Endothelial cell of umbilical vein (primary cell): ENCODE measurements at regions not wholly inside any gene's neighbourhood (a gene's known extent, or its start where the extent isn't known, plus 50 kb on each side); places are given as distances from the start of the nearest gene placed in this dataset.

Experiments used
- BruUV-seq: library from RNA; stranded (reverse); fragments of 400-500 nt; replicated peaks from 2 replicates; lab custom pipeline; 2021; lab: Mats Ljungman, UMichigan
- CTCF ChIA-PET: fragments of 300-600, 350-600 bp; sonication (Branson Sonifier 250); formaldehyde crosslinking; loops from one replicate; lab custom pipeline; 2021; ENCODE audit warnings: antibody characterized with exemption, inconsistent platforms; lab: Charles Lee
- POLR2A ChIA-PET: fragments of 300-600, 350-600 bp; sonication (Branson Sonifier 250); formaldehyde crosslinking; loops from one replicate; lab custom pipeline; 2021; ENCODE audit warnings: antibody characterized with exemption, inconsistent platforms; lab: Charles Lee
- DNase-seq: peaks from one replicate; pipeline ENCODE4 v3.0.0-alpha.2; 2011; ENCODE audit warnings: low read depth, low spot score
- FAIRE-seq: peaks from 2 replicates; lab custom pipeline; 2011; peaks lifted over from hg19 to GRCh38; lab: Jason Lieb, UNC
- H2AFZ ChIP-seq: 2 replicates; pipeline ENCODE4 v1.6.0; 2012; ENCODE audit warnings: low read depth, low read length, control low read depth, inconsistent platforms
- H3K27ac ChIP-seq: 2 replicates; pipeline ENCODE4 v1.5.1; 2011; ENCODE audit warnings: low read depth, mild to moderate bottlenecking, control low read depth, low read length, moderate library complexity; ENCODE audit not compliant: insufficient read depth
- H3K27me3 ChIP-seq, 2 experiments: 2 replicates each; pipeline versions ENCODE4 v1.6.0 to v1.6.1; 2011; ENCODE audit warnings: low read length in 2 of 2, mixed read lengths in 1 of 2; ENCODE audit not compliant: control insufficient read depth in 2 of 2, insufficient read depth in 2 of 2
- H3K36me3 ChIP-seq, 2 experiments: 2 replicates in 1 of 2; 3 replicates in 1 of 2; pipeline ENCODE4 v1.5.1; 2011; ENCODE audit warnings: low read length in 2 of 2, mild to moderate bottlenecking in 1 of 2, moderate library complexity in 1 of 2; ENCODE audit not compliant: control insufficient read depth in 2 of 2, insufficient read depth in 2 of 2; ENCODE audit errors: extremely low read depth in 1 of 2
- H3K4me1 ChIP-seq: 3 replicates; pipeline ENCODE4 v1.5.1; 2011; ENCODE audit warnings: mild to moderate bottlenecking, low read length; ENCODE audit not compliant: control insufficient read depth, insufficient read depth; ENCODE audit errors: extremely low read depth
- H3K4me2 ChIP-seq: 2 replicates; pipeline ENCODE4 v1.6.1; 2011; ENCODE audit warnings: low read length, control low read depth, mixed read lengths; ENCODE audit not compliant: insufficient read depth
- H3K4me3 ChIP-seq, 3 experiments: fragments of 200-600 bp in 1 of 3; sonication (generic), shearing (Covaris generic) in 1 of 3; replicated peaks in 1 of 3; 2 replicates each; pipeline ENCODE4 v1.5.1; 2011 to 2016; ENCODE audit warnings: control low read depth in 3 of 3, low read length in 3 of 3, mild to moderate bottlenecking in 2 of 3, inconsistent platforms in 1 of 3, low read depth in 1 of 3, moderate library complexity in 1 of 3; ENCODE audit not compliant: insufficient read depth in 1 of 3
- H3K79me2 ChIP-seq: 2 replicates; pipeline ENCODE4 v1.6.0; 2012; ENCODE audit warnings: low read length, inconsistent platforms; ENCODE audit not compliant: control insufficient read depth, insufficient read depth
- H3K9ac ChIP-seq: replicated peaks from 2 replicates; pipeline ENCODE3; 2011; ENCODE audit warnings: low read length, control low read depth; ENCODE audit not compliant: insufficient read depth; ENCODE audit errors: extremely low read depth
- H3K9me1 ChIP-seq: replicated peaks from 3 replicates; pipeline ENCODE4 v1.6.0; 2011; ENCODE audit warnings: mild to moderate bottlenecking, low read length; ENCODE audit not compliant: control insufficient read depth, insufficient read depth; ENCODE audit errors: extremely low read depth
- H3K9me3 ChIP-seq: replicated peaks from 2 replicates; pipeline ENCODE4 v1.5.1; 2012; ENCODE audit warnings: low read length, inconsistent platforms; ENCODE audit not compliant: control insufficient read depth, insufficient read depth
- H4K20me1 ChIP-seq: replicated peaks from 2 replicates; pipeline ENCODE3; 2011; ENCODE audit warnings: mild to moderate bottlenecking, low read length; ENCODE audit not compliant: control insufficient read depth, insufficient read depth; ENCODE audit errors: extremely low read depth
- CTCF ChIP-seq, 2 donors: IDR thresholded peaks; 1 replicate in 1 of 2; 2 replicates in 1 of 2; pipeline ENCODE4 v1.5.1; 2011; ENCODE audit warnings: low read length in 2 of 2, mild to moderate bottlenecking in 2 of 2, moderate library complexity in 2 of 2, control low read depth in 1 of 2, inconsistent platforms in 1 of 2, low read depth in 1 of 2; ENCODE audit not compliant: insufficient read depth in 1 of 2; ENCODE audit errors: extremely low read depth in 1 of 2
- EZH2 ChIP-seq: IDR thresholded peaks from 2 replicates; pipeline ENCODE4 v1.6.1; 2012; ENCODE audit warnings: borderline replicate concordance, low read depth, mild to moderate bottlenecking, moderate library complexity, low read length, inconsistent platforms; ENCODE audit not compliant: severe bottlenecking
- FOS ChIP-seq: IDR thresholded peaks from 2 replicates; pipeline ENCODE4 v1.6.1; 2011; ENCODE audit warnings: mild to moderate bottlenecking, low read length, moderate library complexity, borderline replicate concordance; ENCODE audit not compliant: insufficient read depth
- GATA2 ChIP-seq: IDR thresholded peaks from 2 replicates; pipeline ENCODE4 v1.7.0; 2011; ENCODE audit warnings: low read depth, mild to moderate bottlenecking, moderate library complexity, mixed read lengths, low read length; ENCODE audit not compliant: insufficient read length, insufficient read depth
- JUN ChIP-seq: IDR thresholded peaks from 2 replicates; pipeline ENCODE4 v1.6.1; 2011; ENCODE audit warnings: borderline replicate concordance, low read depth; ENCODE audit not compliant: insufficient read length, insufficient read depth
- MAX ChIP-seq: IDR thresholded peaks from 2 replicates; pipeline ENCODE4 v1.6.1; 2011; ENCODE audit not compliant: insufficient read depth, insufficient read length
- MYC ChIP-seq: IDR thresholded peaks from one replicate; pipeline ENCODE4 v1.6.1; 2011; ENCODE audit warnings: mild to moderate bottlenecking, low read depth, low read length
- POLR2A ChIP-seq: IDR thresholded peaks from 2 replicates; pipeline ENCODE4 v1.6.1; 2012; ENCODE audit warnings: low read depth, mild to moderate bottlenecking, control low read depth, low read length
- POLR2AphosphoS5 ChIP-seq: IDR thresholded peaks from 2 replicates; pipeline ENCODE4 v1.6.1; 2012; ENCODE audit warnings: low read depth, mild to moderate bottlenecking, control low read depth, low read length, moderate library complexity; ENCODE audit not compliant: insufficient read depth
- dilution Hi-C: fragments of 300-500 bp; cut with MboI; formaldehyde crosslinking; loops from one replicate; pipeline ENCODE4 v1.15.0; 2019; ENCODE audit warnings: low sequenced_read_pairs; ENCODE audit not compliant: extremely low pct_ligation_motif_present
- intact Hi-C: fragments of 100-400 bp; cut with micrococcal nuclease; formaldehyde crosslinking; loops from one replicate; pipeline ENCODE4 v1.10.0; 2022

GRCh38 chr2:84116143-84116542, 342.9 kb downstream of the SUCLG1 start:
- Histone ChIP-seq H3K4me1 (no peaks in the 10 kb centered on the region), H3K9ac (no peak overlapping the region), H3K9me3 (peaks cover 3% of the 10 kb centered on the region), H3K79me2 (no peaks in the 10 kb centered on the region), H3K27me3 (no peaks in the 10 kb centered on the region), H3K27ac (no peak overlapping the region), H3K4me2 (no peak overlapping the region), H3K36me3 (no peaks in the 10 kb centered on the region), H4K20me1 (no peaks in the 10 kb centered on the region), H2AFZ (no peak overlapping the region), H3K4me3 (no peak overlapping the region), H3K9me1 (no peaks in the 10 kb centered on the region)
- BruUV-seq: no TSS peak
- FAIRE-seq: no peak
- no peak for TF ChIP-seq EZH2
- TF ChIP-seq GATA2: no peak
- no peak for TF ChIP-seq JUN
- TF ChIP-seq FOS: no peak
- no peak for TF ChIP-seq CTCF (IDR thresholded peaks at IDR 0.05; ENCODE audit: extremely low read depth in 1 of 2, insufficient read depth in 1 of 2, low read depth in 1 of 2, low read length in 2 of 2)
- TF ChIP-seq MYC: no peak
- no peak for TF ChIP-seq MAX
- TF ChIP-seq POLR2AphosphoS5: no peak
- no peak for TF ChIP-seq POLR2A
- ChIA-PET POLR2A (no interaction called here), CTCF (no interaction called here)
- no peak for DNase-seq
- intact Hi-C loops: no loop called here
- dilution Hi-C loops: no loop called here
